ENCODE measurements at regions not wholly inside any gene's neighbourhood (a gene's known extent, or its start where the extent isn't known, plus 50 kb on each side); places are given as distances from the start of the nearest gene placed in this dataset.

- no peaks in the 10 kb centered on the region for H3K27me3 ChIP-seq
- H3K36me3 ChIP-seq: no peaks in the 10 kb centered on the region
- no peak overlapping the region for H3K4me3 ChIP-seq
- H3K9me3 ChIP-seq (replicated peaks): no peaks in the 10 kb centered on the region
- H3K4me1 ChIP-seq: no peaks in the 10 kb centered on the region
- DNase-seq: no peak
- H3K27ac ChIP-seq: no peak overlapping the region
These were observed 273.3 kb upstream of the IRAK1BP1 start for GRCh38 chr6:78593898-78594667.

DNA sequence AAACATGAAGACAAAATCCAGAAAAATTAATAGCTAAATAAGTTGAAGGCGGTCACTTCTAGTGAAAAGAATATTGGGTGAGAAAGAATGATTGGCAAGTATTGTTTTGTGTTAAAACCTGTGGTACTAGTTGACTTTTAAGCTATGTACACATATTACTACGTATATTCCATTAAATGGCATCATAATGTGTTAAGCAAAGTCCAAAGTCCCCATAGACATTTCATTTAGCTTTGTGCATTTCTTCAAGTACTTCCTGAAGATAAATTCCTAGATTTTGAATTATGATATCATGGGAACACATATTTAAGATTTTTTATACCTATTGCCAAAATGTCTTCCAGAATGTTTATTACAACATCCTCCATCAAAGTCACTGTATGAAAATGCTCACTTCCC lies 272.7 kb upstream of the IRAK1BP1 start:
- H3K9me3 ChIP-seq (replicated peaks): no peaks in the 10 kb centered on the region
- no peaks in the 10 kb centered on the region for H3K27me3 ChIP-seq
- DNase-seq: no peak
- no peak overlapping the region for H3K27ac ChIP-seq
- no peaks in the 10 kb centered on the region for H3K36me3 ChIP-seq
- no peaks in the 10 kb centered on the region for H3K4me1 ChIP-seq
- H3K4me3 ChIP-seq: no peak overlapping the region

- no peaks in the 10 kb centered on the region for H3K27me3 ChIP-seq
- H3K27ac ChIP-seq: no peak overlapping the region
These were observed 269.4 kb upstream of the IRAK1BP1 start for GRCh38 chr6:78597966-78598365.

DNA sequence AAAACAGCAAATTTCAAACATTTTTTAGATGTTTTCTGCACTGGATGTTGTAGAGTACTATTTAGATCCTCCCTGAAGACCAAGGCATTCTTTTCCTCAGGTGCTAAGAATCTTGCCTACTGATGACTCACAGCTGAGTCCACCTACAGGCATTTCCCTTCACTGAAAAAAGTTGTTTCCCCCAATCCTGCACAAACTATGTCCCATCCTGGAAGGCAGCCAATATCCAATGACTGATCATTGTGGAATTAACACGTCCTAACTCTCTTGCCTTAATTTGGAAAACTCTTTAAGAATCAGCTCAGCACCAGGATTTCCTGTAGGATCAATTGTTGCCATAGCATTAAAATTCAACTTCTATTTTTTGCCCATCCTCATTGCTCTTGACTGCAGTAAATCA lies 268.4 kb upstream of the IRAK1BP1 start:
- no peak overlapping the region for H3K4me3 ChIP-seq
- H3K36me3 ChIP-seq: no peaks in the 10 kb centered on the region
- H3K27ac ChIP-seq: no peak overlapping the region
- no peaks in the 10 kb centered on the region for H3K9me3 ChIP-seq (replicated peaks)
- H3K27me3 ChIP-seq: peaks cover 3% of the 10 kb centered on the region; the same call in 1 of the 2 replicates
- DNase-seq: peak in 1 of 2 experiments; percentile 10
- H3K4me1 ChIP-seq: no peaks in the 10 kb centered on the region

More at GRCh38 chr6:78597966-78598365, 269.4 kb upstream of the IRAK1BP1 start:
- Histone ChIP-seq H3K9me3 (replicated peaks) (no peaks in the 10 kb centered on the region), H3K4me1 (no peaks in the 10 kb centered on the region), H3K4me3 (no peak overlapping the region), H3K36me3 (no peaks in the 10 kb centered on the region)
- no peak for DNase-seq

GRCh38 chr6:78599526-78599925 lies 267.8 kb upstream of the IRAK1BP1 start:
- H3K4me1 ChIP-seq: no peaks in the 10 kb centered on the region
- H3K9me3 ChIP-seq (replicated peaks): no peaks in the 10 kb centered on the region
- peaks cover 3% of the 10 kb centered on the region; the same call in 1 of the 2 replicates for H3K27me3 ChIP-seq
- no peaks in the 10 kb centered on the region for H3K36me3 ChIP-seq
- H3K27ac ChIP-seq: no peak overlapping the region
- no peak for DNase-seq
- H3K4me3 ChIP-seq: no peak overlapping the region

- no peak overlapping the region for H3K4me3 ChIP-seq
These were observed 261.4 kb upstream of the IRAK1BP1 start for GRCh38 chr6:78605909-78606446.

GRCh38 chr6:78607189-78607588 lies 260.2 kb upstream of the IRAK1BP1 start:
- no peaks in the 10 kb centered on the region for H3K4me1 ChIP-seq
- H3K9me3 ChIP-seq (replicated peaks): no peaks in the 10 kb centered on the region
- peaks cover 3% of the 10 kb centered on the region; the same call in 1 of the 2 replicates for H3K27me3 ChIP-seq
- H3K4me3 ChIP-seq: no peak overlapping the region
- no peaks in the 10 kb centered on the region for H3K36me3 ChIP-seq
- no peak for DNase-seq
- no peak overlapping the region for H3K27ac ChIP-seq

More at GRCh38 chr6:78605909-78606446, 261.4 kb upstream of the IRAK1BP1 start:
- peaks cover 3% of the 10 kb centered on the region; the same call in 1 of the 2 replicates for H3K27me3 ChIP-seq
- H3K27ac ChIP-seq: no peak overlapping the region
- no peaks in the 10 kb centered on the region for H3K4me1 ChIP-seq
- H3K36me3 ChIP-seq: no peaks in the 10 kb centered on the region
- no peak for DNase-seq
- H3K9me3 ChIP-seq (replicated peaks): no peaks in the 10 kb centered on the region

DNA sequence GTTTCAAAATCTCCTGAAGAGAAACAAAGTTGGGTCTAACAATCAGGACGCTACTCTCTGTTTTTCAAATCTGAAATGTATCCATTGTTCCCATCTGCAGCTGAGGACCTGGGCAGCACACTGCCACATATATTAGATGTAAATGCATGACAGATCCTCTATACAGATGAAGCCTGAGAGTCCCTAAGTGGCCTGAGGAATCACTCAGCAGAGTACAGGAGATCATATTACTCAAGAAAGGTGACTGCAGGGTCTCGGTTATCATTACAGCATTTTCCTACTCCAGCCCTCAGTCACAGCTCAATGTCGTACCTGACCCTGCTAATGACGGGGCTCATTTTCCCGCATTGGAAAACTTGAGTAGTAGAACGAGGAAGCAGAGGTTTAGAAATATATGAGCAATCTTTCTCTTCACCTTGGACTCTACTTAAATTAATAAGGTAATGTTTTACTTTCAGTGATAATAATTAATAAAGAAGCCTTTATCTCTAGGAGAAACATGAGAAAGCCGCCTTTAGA lies 256.2 kb upstream of the IRAK1BP1 start:
- no peak overlapping the region for H3K27ac ChIP-seq
- no peaks in the 10 kb centered on the region for H3K36me3 ChIP-seq
- no peak overlapping the region for H3K4me3 ChIP-seq
- DNase-seq: peak in 1 of 2 experiments; percentile 5
- H3K4me1 ChIP-seq: no peaks in the 10 kb centered on the region
- no peaks in the 10 kb centered on the region for H3K9me3 ChIP-seq (replicated peaks)
- H3K27me3 ChIP-seq: no peaks in the 10 kb centered on the region

- peak in 1 of 2 experiments; percentile 28 for DNase-seq
- Histone ChIP-seq H3K9me3 (replicated peaks) (no peaks in the 10 kb centered on the region), H3K4me1 (no peaks in the 10 kb centered on the region)
These were observed 255.4 kb upstream of the IRAK1BP1 start for GRCh38 chr6:78611886-78612480.

GRCh38 chr6:78614961-78615360 lies 252.4 kb upstream of the IRAK1BP1 start:
- no peak for DNase-seq
- Histone ChIP-seq H3K9me3 (replicated peaks) (no peaks in the 10 kb centered on the region), H3K36me3 (no peaks in the 10 kb centered on the region), H3K4me1 (no peaks in the 10 kb centered on the region), H3K27ac (no peak overlapping the region), H3K4me3 (no peak overlapping the region), H3K27me3 (no peaks in the 10 kb centered on the region)

More at GRCh38 chr6:78611886-78612480, 255.4 kb upstream of the IRAK1BP1 start:
- Histone ChIP-seq H3K27me3 (no peaks in the 10 kb centered on the region), H3K4me3 (no peak overlapping the region), H3K27ac (no peak overlapping the region), H3K36me3 (no peaks in the 10 kb centered on the region)

- Histone ChIP-seq H3K36me3 (no peaks in the 10 kb centered on the region), H3K27ac (no peak overlapping the region), H3K4me1 (no peaks in the 10 kb centered on the region), H3K4me3 (no peak overlapping the region), H3K9me3 (replicated peaks) (no peaks in the 10 kb centered on the region), H3K27me3 (no peaks in the 10 kb centered on the region)
- no peak for DNase-seq
These were observed 251.9 kb upstream of the IRAK1BP1 start for GRCh38 chr6:78615430-78615904.

GRCh38 chr6:78618970-78619369 lies 248.4 kb upstream of the IRAK1BP1 start:
- Histone ChIP-seq H3K4me3 (no peak overlapping the region), H3K27ac (no peak overlapping the region), H3K27me3 (no peaks in the 10 kb centered on the region), H3K9me3 (replicated peaks) (no peaks in the 10 kb centered on the region), H3K36me3 (no peaks in the 10 kb centered on the region), H3K4me1 (no peaks in the 10 kb centered on the region)
- DNase-seq: no peak

DNA sequence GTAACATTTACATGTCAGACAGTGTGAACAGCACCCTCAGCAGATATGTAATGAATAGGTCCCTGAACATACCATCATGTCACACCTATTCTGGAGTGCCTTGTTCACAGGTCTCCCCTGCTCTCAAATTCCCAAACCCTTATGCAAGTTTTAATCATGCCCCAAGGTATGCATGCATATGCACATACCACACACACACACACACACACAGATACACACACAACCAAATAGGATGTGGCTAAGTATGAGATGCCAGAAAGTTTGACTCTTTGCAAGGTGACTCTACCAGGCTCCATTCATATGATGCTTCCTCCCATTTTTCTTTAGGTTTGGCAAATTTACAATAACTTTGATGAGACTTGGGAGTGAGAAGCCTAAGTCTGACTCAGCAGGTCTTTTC lies 243.8 kb upstream of the IRAK1BP1 start:
- Histone ChIP-seq H3K4me1 (no peaks in the 10 kb centered on the region), H3K36me3 (no peaks in the 10 kb centered on the region), H3K27me3 (no peaks in the 10 kb centered on the region), H3K27ac (no peak overlapping the region), H3K9me3 (replicated peaks) (no peaks in the 10 kb centered on the region), H3K4me3 (no peak overlapping the region)
- DNase-seq: no peak

- no peaks in the 10 kb centered on the region for H3K27me3 ChIP-seq
- H3K36me3 ChIP-seq: no peaks in the 10 kb centered on the region
- H3K27ac ChIP-seq: no peak overlapping the region
- no peak for DNase-seq
- H3K4me3 ChIP-seq: no peak overlapping the region
- no peaks in the 10 kb centered on the region for H3K4me1 ChIP-seq
- H3K9me3 ChIP-seq (replicated peaks): no peaks in the 10 kb centered on the region
These were observed 238.1 kb upstream of the IRAK1BP1 start for GRCh38 chr6:78629154-78629721.

- no peak for DNase-seq
- Histone ChIP-seq H3K4me1 (no peaks in the 10 kb centered on the region), H3K27me3 (no peaks in the 10 kb centered on the region), H3K9me3 (replicated peaks) (no peaks in the 10 kb centered on the region), H3K36me3 (no peaks in the 10 kb centered on the region), H3K4me3 (no peak overlapping the region), H3K27ac (no peak overlapping the region)
These were observed 237.5 kb upstream of the IRAK1BP1 start for GRCh38 chr6:78629836-78630235.
